OCI-LY3 (cell line): ENCODE measurements at regions not wholly inside any gene's neighbourhood (a gene's known extent, or its start where the extent isn't known, plus 50 kb on each side); places are given as distances from the start of the nearest gene placed in this dataset.

Experiments used
- EZH2phosphoT487 ChIP-seq: fragments of 200-600 bp; shearing (Covaris generic); IDR thresholded peaks from 2 replicates; pipeline ENCODE4 v1.6.1; 2018; ENCODE audit warnings: antibody characterized with exemption, mixed run types, low read depth
- TF ChIP-seq, protein P1 (sequence below): fragments of 200-600, 300-600 bp; sonication (generic); IDR thresholded peaks from 2 replicates; pipeline ENCODE4 v1.5.1; 2014; ENCODE audit warnings: antibody characterized with exemption, low read length, low read depth

DNA sequence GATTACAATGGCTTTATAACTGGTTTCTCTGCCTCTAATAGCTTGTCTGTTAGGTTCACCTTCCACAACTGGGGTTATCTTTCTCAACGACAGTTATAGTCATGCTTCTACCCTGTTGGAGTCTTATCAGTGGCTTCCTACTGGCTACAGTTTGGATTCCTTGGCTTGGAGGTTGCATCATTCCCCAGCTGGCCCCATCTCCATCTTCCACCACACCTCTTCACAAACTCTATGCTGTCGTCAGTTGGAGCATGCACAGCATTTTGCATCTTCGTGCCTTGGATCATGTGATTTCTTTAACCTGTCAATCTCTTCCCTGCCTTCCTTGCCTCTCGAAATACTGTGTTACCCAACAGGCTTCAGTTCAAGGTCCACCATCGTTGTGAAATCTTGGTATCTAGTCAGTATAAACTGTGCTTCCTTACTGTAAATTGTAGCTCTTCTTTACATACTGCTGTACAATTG is 316.3 kb upstream of the CXCR4 start:
- no peak for TF ChIP-seq EZH2phosphoT487
- TF ChIP-seq, protein P1, sequence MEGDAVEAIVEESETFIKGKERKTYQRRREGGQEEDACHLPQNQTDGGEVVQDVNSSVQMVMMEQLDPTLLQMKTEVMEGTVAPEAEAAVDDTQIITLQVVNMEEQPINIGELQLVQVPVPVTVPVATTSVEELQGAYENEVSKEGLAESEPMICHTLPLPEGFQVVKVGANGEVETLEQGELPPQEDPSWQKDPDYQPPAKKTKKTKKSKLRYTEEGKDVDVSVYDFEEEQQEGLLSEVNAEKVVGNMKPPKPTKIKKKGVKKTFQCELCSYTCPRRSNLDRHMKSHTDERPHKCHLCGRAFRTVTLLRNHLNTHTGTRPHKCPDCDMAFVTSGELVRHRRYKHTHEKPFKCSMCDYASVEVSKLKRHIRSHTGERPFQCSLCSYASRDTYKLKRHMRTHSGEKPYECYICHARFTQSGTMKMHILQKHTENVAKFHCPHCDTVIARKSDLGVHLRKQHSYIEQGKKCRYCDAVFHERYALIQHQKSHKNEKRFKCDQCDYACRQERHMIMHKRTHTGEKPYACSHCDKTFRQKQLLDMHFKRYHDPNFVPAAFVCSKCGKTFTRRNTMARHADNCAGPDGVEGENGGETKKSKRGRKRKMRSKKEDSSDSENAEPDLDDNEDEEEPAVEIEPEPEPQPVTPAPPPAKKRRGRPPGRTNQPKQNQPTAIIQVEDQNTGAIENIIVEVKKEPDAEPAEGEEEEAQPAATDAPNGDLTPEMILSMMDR, result no peak
